HEK293 (cell line): ENCODE measurements at regions not wholly inside any gene's neighbourhood (a gene's known extent, or its start where the extent isn't known, plus 50 kb on each side); places are given as distances from the start of the nearest gene placed in this dataset.

Experiments used
- CTCF ChIP-seq: fragments of 450-650 bp; formaldehyde crosslinking; IDR thresholded peaks from 2 replicates; pipeline ENCODE4 v1.5.1; 2016; ENCODE audit warnings: missing biosample characterization, missing genetic modification characterization
- KLF9 ChIP-seq: fragments of 450-650 bp; formaldehyde crosslinking; IDR thresholded peaks from 2 replicates; pipeline ENCODE4 v1.5.1; 2016; ENCODE audit warnings: missing biosample characterization, missing genetic modification characterization, low read depth
- MZF1 ChIP-seq: fragments of 450-650 bp; formaldehyde crosslinking; IDR thresholded peaks from 2 replicates; pipeline ENCODE4 v1.5.1; 2017; ENCODE audit warnings: missing biosample characterization, missing genetic modification characterization, borderline replicate concordance
- SETDB1 ChIP-seq: IDR thresholded peaks from one replicate; pipeline ENCODE4 v1.6.1; 2017; ENCODE audit warnings: mild to moderate bottlenecking, low read length, moderate library complexity, mixed read lengths; ENCODE audit not compliant: insufficient read length
- ZFP37 ChIP-seq: fragments of 450-650 bp; formaldehyde crosslinking; IDR thresholded peaks from 2 replicates; pipeline ENCODE4 v1.5.1; 2016; ENCODE audit warnings: missing biosample characterization, missing genetic modification characterization
- ZNF132 ChIP-seq: fragments of 450-650 bp; formaldehyde crosslinking; IDR thresholded peaks from 2 replicates; pipeline ENCODE4 v1.5.1; 2017; ENCODE audit warnings: missing biosample characterization, missing genetic modification characterization, borderline replicate concordance
- ZNF138 ChIP-seq: fragments of 450-650 bp; formaldehyde crosslinking; IDR thresholded peaks from 2 replicates; pipeline ENCODE4 v1.5.1; 2016; ENCODE audit warnings: missing biosample characterization, missing genetic modification characterization, borderline replicate concordance
- ZNF280D ChIP-seq: fragments of 450-650 bp; formaldehyde crosslinking; IDR thresholded peaks from 2 replicates; pipeline ENCODE4 v1.5.1; 2016; ENCODE audit warnings: missing biosample characterization, missing genetic modification characterization
- ZNF324 ChIP-seq: fragments of 450-650 bp; formaldehyde crosslinking; IDR thresholded peaks from 2 replicates; pipeline ENCODE4 v1.5.1; 2016; ENCODE audit warnings: missing biosample characterization, missing genetic modification characterization
- ZNF501 ChIP-seq: fragments of 450-650 bp; formaldehyde crosslinking; IDR thresholded peaks from 2 replicates; pipeline ENCODE4 v1.5.1; 2016; ENCODE audit warnings: missing biosample characterization, missing genetic modification characterization
- ZNF791 ChIP-seq: fragments of 450-650 bp; formaldehyde crosslinking; IDR thresholded peaks from 2 replicates; pipeline ENCODE4 v1.5.1; 2016; ENCODE audit warnings: missing biosample characterization, missing genetic modification characterization
- ZSCAN18 ChIP-seq: fragments of 450-650 bp; formaldehyde crosslinking; IDR thresholded peaks from 2 replicates; pipeline ENCODE4 v1.5.1; 2016; ENCODE audit warnings: missing biosample characterization, missing genetic modification characterization
- TF ChIP-seq, protein P1 (sequence below): fragments of 450-650 bp; formaldehyde crosslinking; IDR thresholded peaks from 2 replicates; pipeline ENCODE4 v1.5.1; 2016; ENCODE audit warnings: missing biosample characterization, missing genetic modification characterization

DNA sequence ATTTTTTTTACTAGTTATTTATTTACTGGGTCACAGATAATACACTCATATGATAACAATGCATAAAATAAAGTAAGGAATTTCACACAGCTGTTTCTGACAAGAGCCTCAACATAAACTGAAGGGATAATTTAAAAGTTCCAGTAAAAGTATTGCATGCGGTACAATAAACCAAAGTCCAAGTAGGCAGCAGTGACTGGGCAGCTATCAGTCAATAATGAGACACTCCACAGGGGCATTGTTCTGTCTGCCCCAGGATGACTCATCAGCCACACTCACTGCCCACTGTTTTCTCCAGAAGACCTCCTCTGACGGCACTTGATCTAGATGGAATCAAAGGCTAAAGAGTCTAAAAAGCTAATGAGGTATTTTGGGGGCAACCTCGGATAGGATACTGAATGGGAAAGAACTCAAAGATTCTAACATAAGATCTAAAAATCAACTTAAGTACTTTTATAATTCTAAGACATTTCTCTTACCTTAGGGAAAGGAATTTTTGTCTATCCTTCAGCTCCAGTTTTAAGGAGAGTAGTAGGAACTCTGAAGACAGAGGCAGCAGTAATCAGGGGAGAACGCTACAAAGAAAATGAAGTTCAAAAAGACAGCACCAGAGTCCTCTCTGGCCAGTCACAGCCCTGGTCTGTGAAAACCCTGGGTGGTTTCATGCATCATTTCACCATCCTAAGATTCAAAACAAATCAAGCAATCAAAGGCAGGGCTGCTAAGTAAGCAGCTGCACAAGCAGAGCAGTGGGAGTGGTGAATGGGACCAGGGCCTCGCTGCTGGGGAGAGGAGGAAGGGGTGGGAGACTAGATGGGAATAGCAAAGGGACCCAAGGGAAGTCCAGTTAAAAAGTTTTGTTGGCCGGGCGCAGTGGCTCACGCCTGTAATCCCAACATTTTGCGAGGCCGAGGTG lies 175.1 kb downstream of the AVL9 start:
- no peak for TF ChIP-seq ZNF280D (tag by site-specific recombination)
- TF ChIP-seq CTCF (tag by site-specific recombination) = no peak
- TF ChIP-seq MZF1 (tag by site-specific recombination) = no peak
- no peak for TF ChIP-seq SETDB1
- no peak for TF ChIP-seq ZSCAN18 (tag by site-specific recombination)
- TF ChIP-seq ZNF501 (tag by site-specific recombination) = no peak
- TF ChIP-seq ZNF132 (tag by site-specific recombination) = no peak
- no peak for TF ChIP-seq ZFP37
- no peak for TF ChIP-seq ZNF324 (tag by site-specific recombination)
- TF ChIP-seq ZNF138 (tag by site-specific recombination) = no peak
- TF ChIP-seq KLF9 (tag by site-specific recombination) = no peak
- TF ChIP-seq, protein P1, sequence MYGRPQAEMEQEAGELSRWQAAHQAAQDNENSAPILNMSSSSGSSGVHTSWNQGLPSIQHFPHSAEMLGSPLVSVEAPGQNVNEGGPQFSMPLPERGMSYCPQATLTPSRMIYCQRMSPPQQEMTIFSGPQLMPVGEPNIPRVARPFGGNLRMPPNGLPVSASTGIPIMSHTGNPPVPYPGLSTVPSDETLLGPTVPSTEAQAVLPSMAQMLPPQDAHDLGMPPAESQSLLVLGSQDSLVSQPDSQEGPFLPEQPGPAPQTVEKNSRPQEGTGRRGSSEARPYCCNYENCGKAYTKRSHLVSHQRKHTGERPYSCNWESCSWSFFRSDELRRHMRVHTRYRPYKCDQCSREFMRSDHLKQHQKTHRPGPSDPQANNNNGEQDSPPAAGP (tag by site-specific recombination) = no peak
- TF ChIP-seq ZNF791 (tag by site-specific recombination) = no peak
